ENCODE measurements at regions not wholly inside any gene's neighbourhood (a gene's known extent, or its start where the extent isn't known, plus 50 kb on each side); places are given as distances from the start of the nearest gene placed in this dataset.

GRCh38 chr6:27592481-27593199 lies 119.7 kb upstream of the ZNF184 start (continued):
- TF ChIP-seq ZNF510 (CRISPR knock-in tag; IDR thresholded peaks at IDR 0.05; ENCODE audit: low read depth) (peak; percentile 78; the same call in 1 of the 2 replicates), ZFYVE20 (CRISPR knock-in tag; IDR thresholded peaks at IDR 0.05; ENCODE audit: borderline replicate concordance, low read depth) (no peak), HOXA5 (CRISPR knock-in tag; IDR thresholded peaks at IDR 0.05) (peak; percentile 74; the same call in 1 of the 2 replicates), MAFF (IDR thresholded peaks at IDR 0.05; ENCODE audit: low read depth, low read length) (no peak), ZKSCAN8 (CRISPR knock-in tag; IDR thresholded peaks at IDR 0.05; ENCODE audit: borderline replicate concordance) (peak; percentile 92), MIER3 (CRISPR knock-in tag; IDR thresholded peaks at IDR 0.05; ENCODE audit: borderline replicate concordance) (peak; percentile 79), MXD1 (CRISPR knock-in tag; IDR thresholded peaks at IDR 0.05) (no peak), REPIN1 (CRISPR knock-in tag; IDR thresholded peaks at IDR 0.05; ENCODE audit: borderline replicate concordance, low read depth) (0 out of 2 replicates have a peak, but pooled peaks have one; percentile 68), JUNB (CRISPR knock-in tag; IDR thresholded peaks at IDR 0.05; ENCODE audit: borderline replicate concordance) (0 out of 2 replicates have a peak, but pooled peaks have one; percentile 31), FOXP4 (CRISPR knock-in tag; IDR thresholded peaks at IDR 0.05) (peak; percentile 66), BCL6 (CRISPR knock-in tag; IDR thresholded peaks at IDR 0.05) (peak; percentile 61; the same call in 1 of the 2 replicates), HIVEP1 (CRISPR knock-in tag; IDR thresholded peaks at IDR 0.05) (no peak), TEF (CRISPR knock-in tag; IDR thresholded peaks at IDR 0.05) (no peak), ZNF788 (CRISPR knock-in tag; IDR thresholded peaks at IDR 0.05; ENCODE audit: borderline replicate concordance) (peak; percentile 97), MED1 (CRISPR knock-in tag; IDR thresholded peaks at IDR 0.05) (peak; percentile 66), TBL1XR1 (IDR thresholded peaks at IDR 0.05; ENCODE audit: borderline replicate concordance, low read length, partially characterized antibody) (peak; percentile 78), KDM1A (CRISPR knock-in tag; IDR thresholded peaks at IDR 0.05) (peak; percentile 30; the same call in 1 of the 2 replicates), ZNF556 (CRISPR knock-in tag; IDR thresholded peaks at IDR 0.05; ENCODE audit: borderline replicate concordance) (peak; percentile 70; the same call in 1 of the 2 replicates), ZNF761 (CRISPR knock-in tag; conservative IDR thresholded peaks at IDR 0.05) (0 out of 2 replicates have a peak, but pooled peaks have one; percentile 52), DRAP1 (CRISPR knock-in tag; IDR thresholded peaks at IDR 0.05) (peak; percentile 88), ZSCAN29 (CRISPR knock-in tag; conservative IDR thresholded peaks at IDR 0.05) (no peak; the same call in 1 of the 2 replicates), FOXA3 (CRISPR knock-in tag; IDR thresholded peaks at IDR 0.05) (peak; percentile 67), ZNF724P (CRISPR knock-in tag; IDR thresholded peaks at IDR 0.05; ENCODE audit: borderline replicate concordance) (no peak), CERS6 (CRISPR knock-in tag; IDR thresholded peaks at IDR 0.05) (no peak)

All from HepG2 (cell line).